ENCODE measurements at regions not wholly inside any gene's neighbourhood (a gene's known extent, or its start where the extent isn't known, plus 50 kb on each side); places are given as distances from the start of the nearest gene placed in this dataset.

- no peak for TF ChIP-seq CTCF (IDR thresholded peaks at IDR 0.05; ENCODE audit: control insufficient read depth, insufficient read depth, low read depth, low read length, missing control alignments)
- no peak overlapping the region for H3K4me3 ChIP-seq (ENCODE audit: control insufficient read depth, low read depth, low read length)
- no peak for DNase-seq (ENCODE audit: low read depth)
Measured at GRCh38 chr14:54310851-54311228, 86.0 kb upstream of the CDKN3 start.

GRCh38 chr14:54312166-54312801, 84.5 kb upstream of the CDKN3 start:
- peak; percentile 91 for DNase-seq (ENCODE audit: low read depth)
- no peak overlapping the region for H3K4me3 ChIP-seq (ENCODE audit: control insufficient read depth, low read depth, low read length)
- TF ChIP-seq CTCF (IDR thresholded peaks at IDR 0.05; ENCODE audit: control insufficient read depth, insufficient read depth, low read depth, low read length, missing control alignments): no peak

GRCh38 chr14:54314365-54315104, 82.3 kb upstream of the CDKN3 start:
- TF ChIP-seq CTCF (IDR thresholded peaks at IDR 0.05; ENCODE audit: control insufficient read depth, insufficient read depth, low read depth, low read length, missing control alignments): no peak
- no peak for DNase-seq (ENCODE audit: low read depth)
- H3K4me3 ChIP-seq (ENCODE audit: control insufficient read depth, low read depth, low read length): no peak overlapping the region

- H3K4me3 ChIP-seq (ENCODE audit: control insufficient read depth, low read depth, low read length): no peak overlapping the region
- no peak for DNase-seq (ENCODE audit: low read depth)
- TF ChIP-seq CTCF (IDR thresholded peaks at IDR 0.05; ENCODE audit: control insufficient read depth, insufficient read depth, low read depth, low read length, missing control alignments): no peak
Measured at GRCh38 chr14:54316652-54317051, 80.2 kb upstream of the CDKN3 start.

GRCh38 chr14:54317391-54317790, 79.4 kb upstream of the CDKN3 start:
- TF ChIP-seq CTCF (IDR thresholded peaks at IDR 0.05; ENCODE audit: control insufficient read depth, insufficient read depth, low read depth, low read length, missing control alignments): no peak
- no peak for DNase-seq (ENCODE audit: low read depth)
- no peak overlapping the region for H3K4me3 ChIP-seq (ENCODE audit: control insufficient read depth, low read depth, low read length)

- no peak overlapping the region for H3K4me3 ChIP-seq (ENCODE audit: control insufficient read depth, low read depth, low read length)
- TF ChIP-seq CTCF (IDR thresholded peaks at IDR 0.05; ENCODE audit: control insufficient read depth, insufficient read depth, low read depth, low read length, missing control alignments): no peak
- no peak for DNase-seq (ENCODE audit: low read depth)
Measured at GRCh38 chr14:54322246-54322645, 74.6 kb upstream of the CDKN3 start.

Measured in AG09309 (cell line).